ENCODE measurements at regions not wholly inside any gene's neighbourhood (a gene's known extent, or its start where the extent isn't known, plus 50 kb on each side); places are given as distances from the start of the nearest gene placed in this dataset.

GRCh38 chr5:68457285-68457684, 241.7 kb downstream of the PIK3R1 start:
- no peak for TF ChIP-seq CTCF (IDR thresholded peaks at IDR 0.05)
- no peak for TF ChIP-seq REST (IDR thresholded peaks at IDR 0.05; ENCODE audit: insufficient read depth in 1 of 2, low read depth in 2 of 2, low read length in 1 of 2)
- no peak for TF ChIP-seq POLR2AphosphoS5 (IDR thresholded peaks at IDR 0.05; ENCODE audit: low read depth, low read length)
- TF ChIP-seq SIN3A (IDR thresholded peaks at IDR 0.05; ENCODE audit: borderline replicate concordance, insufficient read depth, low read depth, low read length): no peak
